Esophagus squamous epithelium (tissue), 4 donors: ENCODE measurements at regions not wholly inside any gene's neighbourhood (a gene's known extent, or its start where the extent isn't known, plus 50 kb on each side); places are given as distances from the start of the nearest gene placed in this dataset.

Source experiments
- POLR2A ChIP-seq, 4 donors: fragments of 450-650 bp; IDR thresholded peaks; one replicate each; pipeline ENCODE4 v1.6.1; 2017; ENCODE audit warnings: antibody characterized with exemption in 4 of 4, mild to moderate bottlenecking in 4 of 4, moderate library complexity in 3 of 4
- TF ChIP-seq, protein P1 (sequence below), 6 experiments: fragments of 450-650 bp in 4 of 6; fragments of 200-600 bp in 2 of 6; sonication (generic) in 2 of 6; IDR thresholded peaks; one replicate each; pipeline ENCODE4 v1.5.1; 2016 to 2019; ENCODE audit warnings: antibody characterized with exemption in 6 of 6, mild to moderate bottlenecking in 4 of 6, moderate library complexity in 4 of 6

DNA sequence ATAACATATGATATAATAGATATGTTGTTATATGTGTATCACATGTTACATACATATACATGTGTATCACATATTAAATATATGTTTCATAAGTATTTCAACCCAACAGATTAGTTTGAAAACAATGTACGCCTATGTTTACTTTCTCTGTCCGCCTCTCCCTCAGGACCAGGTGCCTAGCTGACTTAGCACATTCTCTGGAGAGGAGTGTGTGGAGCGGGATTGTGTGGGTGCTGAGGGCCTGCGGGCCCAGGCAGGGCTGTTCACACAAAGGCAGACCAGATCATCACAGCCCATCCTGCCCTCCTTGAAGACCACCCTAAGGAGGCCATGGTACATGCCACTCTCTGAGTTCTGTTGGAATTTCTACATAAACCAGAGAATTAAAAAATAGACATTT lies 81.0 kb downstream of the PLXNA1 start:
- TF ChIP-seq, protein P1, sequence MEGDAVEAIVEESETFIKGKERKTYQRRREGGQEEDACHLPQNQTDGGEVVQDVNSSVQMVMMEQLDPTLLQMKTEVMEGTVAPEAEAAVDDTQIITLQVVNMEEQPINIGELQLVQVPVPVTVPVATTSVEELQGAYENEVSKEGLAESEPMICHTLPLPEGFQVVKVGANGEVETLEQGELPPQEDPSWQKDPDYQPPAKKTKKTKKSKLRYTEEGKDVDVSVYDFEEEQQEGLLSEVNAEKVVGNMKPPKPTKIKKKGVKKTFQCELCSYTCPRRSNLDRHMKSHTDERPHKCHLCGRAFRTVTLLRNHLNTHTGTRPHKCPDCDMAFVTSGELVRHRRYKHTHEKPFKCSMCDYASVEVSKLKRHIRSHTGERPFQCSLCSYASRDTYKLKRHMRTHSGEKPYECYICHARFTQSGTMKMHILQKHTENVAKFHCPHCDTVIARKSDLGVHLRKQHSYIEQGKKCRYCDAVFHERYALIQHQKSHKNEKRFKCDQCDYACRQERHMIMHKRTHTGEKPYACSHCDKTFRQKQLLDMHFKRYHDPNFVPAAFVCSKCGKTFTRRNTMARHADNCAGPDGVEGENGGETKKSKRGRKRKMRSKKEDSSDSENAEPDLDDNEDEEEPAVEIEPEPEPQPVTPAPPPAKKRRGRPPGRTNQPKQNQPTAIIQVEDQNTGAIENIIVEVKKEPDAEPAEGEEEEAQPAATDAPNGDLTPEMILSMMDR (IDR thresholded peaks at IDR 0.05), result no peak
- TF ChIP-seq POLR2A (IDR thresholded peaks at IDR 0.05), result no peak
